Ovary (tissue), 7 donors: ENCODE measurements at regions not wholly inside any gene's neighbourhood (a gene's known extent, or its start where the extent isn't known, plus 50 kb on each side); places are given as distances from the start of the nearest gene placed in this dataset.

Experiments
- DNase-seq, 5 donors: peaks; one replicate each; pipeline ENCODE4 v3.0.0-alpha.2; 2019 to 2020
- H3K27ac ChIP-seq, 2 donors: fragments of 200-600 bp; one replicate each; pipeline versions ENCODE4 v1.5.1 to v1.8.0; 2019 to 2022
- H3K27me3 ChIP-seq: fragments of 200-600 bp; one replicate; pipeline ENCODE4 v1.8.0; 2022
- H3K36me3 ChIP-seq: fragments of 200-600 bp; sonication (generic); one replicate; pipeline ENCODE4 v1.5.1; 2019
- H3K4me1 ChIP-seq: one replicate; pipeline ENCODE4 v1.8.1; 2013; ENCODE audit warnings: mild to moderate bottlenecking, moderate library complexity; ENCODE audit not compliant: insufficient read depth
- H3K4me3 ChIP-seq: fragments of 200-600 bp; sonication (generic); one replicate; pipeline ENCODE4 v1.5.1; 2017
- H3K9me3 ChIP-seq, 2 donors: fragments of 200-600 bp in 1 of 2; sonication (generic) in 1 of 2; one replicate each; pipeline versions ENCODE4 v1.5.1 to v1.8.1; 2013 to 2019; ENCODE audit warnings: mild to moderate bottlenecking in 1 of 2, moderate library complexity in 1 of 2
- EP300 ChIP-seq: sonication (generic); formaldehyde crosslinking; IDR thresholded peaks from one replicate; pipeline ENCODE4 v1.6.1; 2017; ENCODE audit warnings: antibody characterized with exemption
- POLR2A ChIP-seq: fragments of 450-650 bp; IDR thresholded peaks from one replicate; pipeline ENCODE4 v1.6.1; 2017; ENCODE audit warnings: antibody characterized with exemption, mild to moderate bottlenecking, moderate library complexity
- WGBS, 3 donors: extraction: QIAGEN DNeasy Blood & Tissue Kit in 1 of 3; methylation state at CpG; one replicate each; pipeline versions ENCODE4 v1.1.5 to v1.1.7; 2013 to 2017; 5-methylcytosine and 5-hydroxymethylcytosine counted together
- intact Hi-C, 4 donors: fragments of 100-400 bp; cut with DNase I; formaldehyde crosslinking; loops; one replicate each; pipeline versions ENCODE4 v1.11.0 to v1.15.1; 2022 to 2023
- TF ChIP-seq, protein P1 (sequence below), 3 donors: fragments of 450-650 bp in 2 of 3; fragments of 200-600 bp in 1 of 3; IDR thresholded peaks; one replicate each; pipeline versions ENCODE4 v1.5.1 to v1.8.0; 2016 to 2022; ENCODE audit warnings: antibody characterized with exemption in 3 of 3, mild to moderate bottlenecking in 1 of 3
- donor health status: DM: no; HTN: no; CAD: no; lungs with moderate emphysema.
- donor health status: DM: no; HTN: no; CAD: no.
- donor health status: Bipolar disorder and iron deficiency.
- donor health status: DM: no; HTN: no; CAD: no.
- donor health status: DM: yes; HTN: yes; CAD: no.

- intact Hi-C loops, result no loop called here
- TF ChIP-seq, protein P1, sequence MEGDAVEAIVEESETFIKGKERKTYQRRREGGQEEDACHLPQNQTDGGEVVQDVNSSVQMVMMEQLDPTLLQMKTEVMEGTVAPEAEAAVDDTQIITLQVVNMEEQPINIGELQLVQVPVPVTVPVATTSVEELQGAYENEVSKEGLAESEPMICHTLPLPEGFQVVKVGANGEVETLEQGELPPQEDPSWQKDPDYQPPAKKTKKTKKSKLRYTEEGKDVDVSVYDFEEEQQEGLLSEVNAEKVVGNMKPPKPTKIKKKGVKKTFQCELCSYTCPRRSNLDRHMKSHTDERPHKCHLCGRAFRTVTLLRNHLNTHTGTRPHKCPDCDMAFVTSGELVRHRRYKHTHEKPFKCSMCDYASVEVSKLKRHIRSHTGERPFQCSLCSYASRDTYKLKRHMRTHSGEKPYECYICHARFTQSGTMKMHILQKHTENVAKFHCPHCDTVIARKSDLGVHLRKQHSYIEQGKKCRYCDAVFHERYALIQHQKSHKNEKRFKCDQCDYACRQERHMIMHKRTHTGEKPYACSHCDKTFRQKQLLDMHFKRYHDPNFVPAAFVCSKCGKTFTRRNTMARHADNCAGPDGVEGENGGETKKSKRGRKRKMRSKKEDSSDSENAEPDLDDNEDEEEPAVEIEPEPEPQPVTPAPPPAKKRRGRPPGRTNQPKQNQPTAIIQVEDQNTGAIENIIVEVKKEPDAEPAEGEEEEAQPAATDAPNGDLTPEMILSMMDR (IDR thresholded peaks at IDR 0.05), result no peak
- TF ChIP-seq POLR2A (no peak), EP300 (no peak)
- Histone ChIP-seq H3K9me3 (no peaks in the 10 kb centered on the region), H3K4me3 (no peak overlapping the region), H3K27me3 (no peaks in the 10 kb centered on the region), H3K27ac (no peak overlapping the region), H3K36me3 (no peaks in the 10 kb centered on the region), H3K4me1 (no peaks in the 10 kb centered on the region)
- 76 to 85% (median 83%) methylated on average over 2 of the region's 2 CpGs for WGBS, 3 donors
- DNase-seq, result no peak
Observed at GRCh38 chr10:57979956-57980355, 287.7 kb downstream of the IPMK start.

- intact Hi-C loops, result no loop called here
- no peaks in the 10 kb centered on the region for H3K9me3 ChIP-seq
- 59 to 85% (median 65%) methylated on average over 4 of the region's 4 CpGs for WGBS, 3 donors
- H3K27ac ChIP-seq, result no peak overlapping the region
- H3K27me3 ChIP-seq, result no peaks in the 10 kb centered on the region
- no peak for DNase-seq
- no peaks in the 10 kb centered on the region for H3K4me1 ChIP-seq
- no peak overlapping the region for H3K4me3 ChIP-seq
- H3K36me3 ChIP-seq, result no peaks in the 10 kb centered on the region
- TF ChIP-seq POLR2A (no peak), EP300 (no peak)
- TF ChIP-seq, protein P1 (IDR thresholded peaks at IDR 0.05), result no peak
Observed at GRCh38 chr10:57979491-57979890, 288.2 kb downstream of the IPMK start.

GRCh38 chr10:57977262-57977661, 290.4 kb downstream of the IPMK start:
- WGBS, 3 donors, result 80 to 90% (median 85%) methylated on average over 1 of the region's 1 CpG
- intact Hi-C loops, result no loop called here
- TF ChIP-seq POLR2A, result no peak
- TF ChIP-seq EP300, result no peak
- TF ChIP-seq, protein P1 (IDR thresholded peaks at IDR 0.05), result no peak

DNA sequence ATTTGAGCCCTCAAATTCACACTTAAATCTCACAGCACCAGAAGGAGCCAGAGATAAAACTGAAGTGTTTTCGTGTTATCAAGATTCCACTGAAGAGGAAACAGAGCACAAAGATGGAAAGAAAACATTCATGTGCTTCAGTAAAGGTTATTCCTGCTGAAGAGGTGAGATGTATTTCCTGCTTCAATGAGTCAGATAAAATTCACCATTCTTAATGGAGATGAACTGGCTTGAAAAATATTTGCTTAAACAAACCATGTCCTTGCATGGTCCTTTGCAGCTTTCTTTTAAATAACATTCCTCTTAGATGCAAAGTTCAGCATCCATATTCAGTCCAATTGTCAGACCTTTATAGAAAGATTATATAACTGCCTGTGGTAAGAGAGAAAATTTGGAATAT, 294.2 kb downstream of the IPMK start:
- Histone ChIP-seq H3K36me3 (no peaks in the 10 kb centered on the region), H3K27ac (no peak overlapping the region), H3K4me3 (no peak overlapping the region), H3K9me3 (no peaks in the 10 kb centered on the region), H3K27me3 (no peaks in the 10 kb centered on the region), H3K4me1 (no peaks in the 10 kb centered on the region)
- TF ChIP-seq, protein P1 (IDR thresholded peaks at IDR 0.05), result no peak
- TF ChIP-seq EP300 (no peak), POLR2A (no peak)
- no peak for DNase-seq
- WGBS, 3 donors, result 60 to 69% (median 66%) methylated on average over 1 of the region's 1 CpG
- intact Hi-C loops, result no loop called here

More at GRCh38 chr10:57977262-57977661, 290.4 kb downstream of the IPMK start:
- no peak overlapping the region for H3K4me3 ChIP-seq
- DNase-seq, result no peak
- H3K9me3 ChIP-seq, result no peaks in the 10 kb centered on the region
- no peaks in the 10 kb centered on the region for H3K4me1 ChIP-seq
- no peak overlapping the region for H3K27ac ChIP-seq
- H3K36me3 ChIP-seq, result no peaks in the 10 kb centered on the region
- H3K27me3 ChIP-seq, result no peaks in the 10 kb centered on the region

- intact Hi-C loops, result no loop called here
- Histone ChIP-seq H3K4me1 (no peaks in the 10 kb centered on the region), H3K9me3 (no peaks in the 10 kb centered on the region), H3K4me3 (no peak overlapping the region), H3K36me3 (no peaks in the 10 kb centered on the region), H3K27me3 (no peaks in the 10 kb centered on the region), H3K27ac (no peak overlapping the region)
- DNase-seq, result no peak
- 88 to 93% (median 91%) methylated on average over 2 of the region's 2 CpGs for WGBS, 3 donors
- TF ChIP-seq POLR2A, result no peak
- TF ChIP-seq, protein P1 (IDR thresholded peaks at IDR 0.05), result no peak
- TF ChIP-seq EP300, result no peak
Observed at GRCh38 chr10:57972783-57973182, 294.9 kb downstream of the IPMK start.
